ENCODE measurements at regions not wholly inside any gene's neighbourhood (a gene's known extent, or its start where the extent isn't known, plus 50 kb on each side); places are given as distances from the start of the nearest gene placed in this dataset.

- TF ChIP-seq POLR2A (IDR thresholded peaks at IDR 0.05; ENCODE audit: low read depth, low read length) = no peak
- DNase-seq (ENCODE audit: insufficient read length, low spot score) (peak; percentile 63), FAIRE-seq (no peak)
Measured at GRCh38 chr16:85162478-85163277, 50.4 kb upstream of the CIBAR2 start.

DNA sequence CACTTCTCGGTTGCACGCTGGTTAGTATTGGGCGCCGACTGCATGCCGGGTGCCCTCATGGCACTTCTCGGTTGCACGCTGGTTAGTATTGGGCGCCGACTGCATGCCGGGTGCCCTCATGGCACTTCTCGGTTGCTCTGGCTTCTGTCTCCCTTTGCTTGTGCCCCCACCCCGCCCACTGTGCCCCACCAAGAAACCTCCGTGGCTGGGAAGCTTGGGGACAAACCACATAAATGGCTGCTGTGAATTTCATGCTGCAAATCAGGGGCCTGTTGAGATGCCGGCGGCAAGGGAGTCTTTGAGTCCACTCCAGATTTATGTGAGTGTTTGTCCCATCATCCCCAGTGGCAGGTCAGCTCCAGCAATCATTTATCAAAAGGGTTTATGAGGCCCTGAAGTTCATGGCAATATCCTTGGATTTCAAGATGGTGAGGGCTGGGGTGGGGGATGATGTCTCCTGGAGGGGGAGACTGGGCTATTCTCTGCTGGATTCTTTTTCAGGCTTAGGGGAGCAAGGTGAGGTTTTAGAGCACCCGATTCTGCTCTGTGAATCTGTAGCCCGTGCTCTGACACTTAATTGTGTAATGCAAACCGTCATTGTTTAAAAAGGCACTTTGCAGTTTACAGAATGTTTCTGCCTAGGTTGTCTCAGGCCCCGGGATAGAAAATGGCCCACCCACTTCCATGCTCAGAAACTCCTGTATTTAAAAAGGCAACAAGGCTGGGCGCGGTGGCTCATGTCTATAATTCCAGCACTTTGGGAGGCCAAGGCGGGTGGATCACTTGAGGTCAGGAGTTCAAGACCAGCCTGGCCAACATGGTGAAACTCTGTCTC is 51.2 kb upstream of the CIBAR2 start:
- FAIRE-seq = no peak
- TF ChIP-seq POLR2A (IDR thresholded peaks at IDR 0.05; ENCODE audit: low read depth, low read length) = no peak

DNA sequence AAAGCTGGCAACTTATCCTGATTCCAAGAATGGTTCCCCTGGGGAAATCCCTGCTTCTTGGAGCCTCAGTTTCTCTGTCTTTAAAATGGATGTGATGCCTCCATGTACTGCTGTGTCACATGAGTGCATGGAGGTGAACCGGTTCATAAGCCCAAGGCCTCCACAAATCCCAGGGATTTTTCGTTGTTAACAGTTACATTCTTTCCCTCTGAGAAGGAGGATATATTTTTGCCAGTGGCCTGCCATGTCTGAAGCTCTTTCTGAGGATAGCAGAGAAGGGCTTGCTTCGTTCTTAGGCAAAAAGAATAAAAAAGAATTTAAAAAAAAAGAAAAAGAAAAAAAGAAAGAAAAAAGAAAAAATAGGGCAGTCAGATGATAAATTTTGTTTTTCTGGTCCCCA is 52.2 kb upstream of the CIBAR2 start:
- DNase-seq (ENCODE audit: insufficient read length, low spot score) = no peak
- no peak for TF ChIP-seq POLR2A (IDR thresholded peaks at IDR 0.05; ENCODE audit: low read depth, low read length)
- FAIRE-seq = no peak

More for the DNA sequence above, 51.2 kb upstream of the CIBAR2 start:
- DNase-seq (ENCODE audit: insufficient read length, low spot score) = no peak

DNA sequence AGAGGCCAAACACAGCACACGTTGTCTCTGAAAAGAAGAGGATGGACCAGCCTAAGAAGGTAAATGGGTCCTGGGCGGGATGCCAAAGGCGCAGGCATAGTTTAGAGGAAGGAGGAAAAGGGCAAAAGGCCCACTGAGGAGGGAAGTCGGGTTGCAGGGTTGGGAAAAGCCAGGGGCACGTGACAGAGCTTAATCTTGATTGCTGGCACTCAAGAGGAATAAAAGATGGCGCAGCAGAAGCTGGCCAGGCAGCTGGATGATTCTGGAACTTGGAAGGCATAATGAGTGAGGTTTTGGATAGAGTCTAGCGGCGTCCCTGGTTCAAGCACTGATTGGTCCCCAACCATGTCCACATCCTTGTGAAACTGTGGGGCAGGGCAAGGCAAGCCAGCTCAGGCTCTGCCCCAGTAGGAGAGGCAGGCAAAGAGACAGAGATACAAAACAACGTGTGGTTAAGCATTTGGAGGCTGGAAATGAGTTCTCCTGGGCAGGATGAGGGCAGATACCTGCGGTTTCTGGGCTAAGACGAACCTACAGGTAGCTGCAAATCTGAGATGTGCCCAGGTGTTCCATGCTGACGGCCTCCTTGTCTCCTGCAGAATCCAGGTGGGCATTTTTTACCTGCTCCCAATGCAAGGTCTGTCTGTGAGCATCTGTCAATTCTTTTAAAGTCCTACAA is 52.7 kb upstream of the CIBAR2 start:
- no peak for DNase-seq (ENCODE audit: insufficient read length, low spot score)
- TF ChIP-seq POLR2A (IDR thresholded peaks at IDR 0.05; ENCODE audit: low read depth, low read length) = no peak
- no peak for FAIRE-seq

DNA sequence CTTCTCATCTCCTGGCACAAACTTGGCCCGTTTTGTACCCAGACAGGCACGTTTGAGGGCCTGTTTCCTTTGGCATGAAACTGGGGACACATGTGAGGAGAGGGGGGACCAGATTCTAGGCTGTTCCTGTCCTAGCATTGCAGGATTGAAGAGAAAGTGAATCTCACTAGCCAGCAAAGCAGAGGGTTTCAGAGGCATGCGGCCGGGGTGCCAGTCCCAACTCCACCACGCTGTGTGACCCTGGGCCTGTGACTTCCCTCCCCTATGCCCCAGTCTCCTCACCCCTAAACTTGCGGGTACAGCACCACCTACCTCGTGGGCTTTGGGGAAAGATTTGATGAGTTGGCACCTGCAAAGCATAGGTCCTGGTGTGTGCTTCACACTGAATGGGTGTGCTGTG is 53.5 kb upstream of the CIBAR2 start:
- DNase-seq (ENCODE audit: insufficient read length, low spot score) = no peak
- no peak for FAIRE-seq
- no peak for TF ChIP-seq POLR2A (IDR thresholded peaks at IDR 0.05; ENCODE audit: low read depth, low read length)

DNA sequence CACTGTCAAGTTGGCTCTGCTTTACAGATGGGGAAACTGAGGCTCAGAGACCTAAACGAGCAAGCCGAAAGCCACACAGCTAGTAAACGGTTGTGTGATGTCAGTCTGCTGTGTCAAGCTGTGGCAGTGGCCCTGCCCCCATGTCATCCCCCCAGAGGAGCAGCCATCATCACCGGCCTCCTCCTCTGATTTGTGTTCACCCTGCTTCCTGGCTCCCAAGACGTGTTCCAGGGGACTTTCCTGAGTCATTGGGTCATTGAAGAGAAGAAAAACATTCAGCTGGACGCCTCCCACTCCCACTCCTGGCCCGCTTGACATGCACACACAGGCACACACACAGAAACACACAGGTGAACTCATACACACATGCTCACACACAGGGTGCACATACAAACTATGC is 54.0 kb upstream of the CIBAR2 start:
- no peak for TF ChIP-seq POLR2A (IDR thresholded peaks at IDR 0.05; ENCODE audit: low read depth, low read length)
- DNase-seq (ENCODE audit: insufficient read length, low spot score) (peak; percentile 42), FAIRE-seq (no peak)

DNA sequence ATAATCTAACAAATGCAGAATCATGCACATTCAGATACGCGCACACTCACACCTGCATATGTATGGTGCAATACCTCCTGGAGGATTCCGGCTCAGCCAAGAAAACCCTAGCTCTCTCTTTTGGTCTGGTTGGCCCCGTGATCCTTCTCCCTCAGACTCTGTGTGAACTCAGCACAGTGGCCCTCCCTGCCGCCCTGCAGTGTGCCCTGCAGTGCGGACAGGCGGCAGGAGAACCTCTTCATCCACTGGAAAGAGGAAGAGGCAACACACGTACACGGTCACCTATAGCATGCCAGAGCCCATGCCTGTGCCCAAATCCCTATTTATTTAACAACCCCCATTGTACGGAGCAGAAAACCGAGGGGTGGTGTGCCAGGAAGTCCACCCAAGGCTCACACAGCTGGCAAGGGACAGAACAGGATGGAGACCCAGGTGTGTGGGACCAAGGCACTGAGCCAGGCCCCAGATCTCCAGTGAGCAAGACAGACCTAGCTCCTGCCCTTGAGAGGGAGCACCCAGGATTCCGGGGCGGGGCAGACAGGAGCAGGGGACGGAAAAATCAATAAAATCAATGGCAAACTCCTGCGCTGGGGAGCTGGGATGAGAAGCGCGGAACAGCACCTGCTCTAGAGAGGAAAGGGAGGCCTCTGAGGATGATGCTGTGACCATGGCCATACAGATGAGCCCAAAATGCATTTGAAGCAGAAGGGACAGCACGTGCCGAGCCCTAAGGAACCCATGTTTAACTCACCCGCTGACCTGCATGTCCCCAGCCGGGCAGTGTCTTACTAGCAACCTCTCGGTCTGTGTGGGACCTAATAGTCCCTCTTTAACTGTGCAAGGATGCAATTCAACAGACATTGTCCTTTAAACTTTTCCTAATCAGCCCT is 54.7 kb upstream of the CIBAR2 start:
- no peak for FAIRE-seq
- no peak for TF ChIP-seq POLR2A (IDR thresholded peaks at IDR 0.05; ENCODE audit: low read depth, low read length)
- no peak for DNase-seq (ENCODE audit: insufficient read length, low spot score)

DNA sequence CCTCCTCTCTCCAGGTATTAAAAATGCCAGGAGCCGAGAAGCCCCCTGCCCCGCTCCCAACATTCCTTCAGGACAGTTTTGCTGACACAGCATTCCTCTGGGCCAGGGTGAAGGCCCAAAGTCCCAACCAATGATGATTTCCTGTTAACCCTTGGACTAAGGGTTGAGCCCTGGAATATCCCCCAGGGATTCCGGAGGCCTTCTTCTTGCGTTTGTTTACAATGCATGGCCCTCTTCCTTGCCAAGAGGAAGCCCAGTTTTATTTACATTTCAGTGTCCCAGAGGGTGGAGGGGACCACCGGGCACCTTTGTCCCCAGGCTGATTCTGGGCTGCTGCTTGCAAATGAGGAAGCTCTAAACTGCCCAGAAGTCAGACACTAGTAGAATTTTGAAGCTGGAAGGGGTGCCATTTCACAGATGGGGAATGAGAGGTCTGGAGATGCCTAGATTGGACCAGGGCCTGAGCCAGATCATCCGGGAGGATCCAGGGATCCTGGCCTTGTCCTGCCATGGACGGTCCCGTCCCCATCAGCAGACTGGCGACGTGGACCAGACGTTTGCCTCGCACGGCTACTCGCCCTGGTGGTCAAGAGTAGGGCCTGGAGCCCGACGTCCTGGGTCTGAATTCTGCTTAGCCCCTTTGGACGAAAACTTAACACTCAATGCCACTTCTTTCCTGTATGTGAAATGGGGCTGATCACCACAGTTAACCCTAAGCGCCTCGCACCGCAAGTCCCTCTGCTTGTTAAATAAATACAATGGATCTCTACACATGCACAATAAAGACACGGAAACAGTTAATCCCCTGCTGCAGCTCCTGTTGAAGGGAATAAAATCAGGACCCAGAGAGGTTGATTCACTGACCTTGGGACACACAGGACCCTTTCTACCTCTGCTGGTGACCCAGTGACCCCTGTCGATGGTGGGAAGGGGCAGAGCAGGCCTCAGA is 55.6 kb upstream of the CIBAR2 start:
- no peak for TF ChIP-seq POLR2A (IDR thresholded peaks at IDR 0.05; ENCODE audit: low read depth, low read length)
- DNase-seq (ENCODE audit: insufficient read length, low spot score) (no peak), FAIRE-seq (no peak)

- no peak for TF ChIP-seq POLR2A (IDR thresholded peaks at IDR 0.05; ENCODE audit: low read depth, low read length)
- DNase-seq (ENCODE audit: insufficient read length, low spot score) (peak; percentile 91), FAIRE-seq (no peak)
Measured at GRCh38 chr16:85168732-85169256, 56.5 kb upstream of the CIBAR2 start.

DNA sequence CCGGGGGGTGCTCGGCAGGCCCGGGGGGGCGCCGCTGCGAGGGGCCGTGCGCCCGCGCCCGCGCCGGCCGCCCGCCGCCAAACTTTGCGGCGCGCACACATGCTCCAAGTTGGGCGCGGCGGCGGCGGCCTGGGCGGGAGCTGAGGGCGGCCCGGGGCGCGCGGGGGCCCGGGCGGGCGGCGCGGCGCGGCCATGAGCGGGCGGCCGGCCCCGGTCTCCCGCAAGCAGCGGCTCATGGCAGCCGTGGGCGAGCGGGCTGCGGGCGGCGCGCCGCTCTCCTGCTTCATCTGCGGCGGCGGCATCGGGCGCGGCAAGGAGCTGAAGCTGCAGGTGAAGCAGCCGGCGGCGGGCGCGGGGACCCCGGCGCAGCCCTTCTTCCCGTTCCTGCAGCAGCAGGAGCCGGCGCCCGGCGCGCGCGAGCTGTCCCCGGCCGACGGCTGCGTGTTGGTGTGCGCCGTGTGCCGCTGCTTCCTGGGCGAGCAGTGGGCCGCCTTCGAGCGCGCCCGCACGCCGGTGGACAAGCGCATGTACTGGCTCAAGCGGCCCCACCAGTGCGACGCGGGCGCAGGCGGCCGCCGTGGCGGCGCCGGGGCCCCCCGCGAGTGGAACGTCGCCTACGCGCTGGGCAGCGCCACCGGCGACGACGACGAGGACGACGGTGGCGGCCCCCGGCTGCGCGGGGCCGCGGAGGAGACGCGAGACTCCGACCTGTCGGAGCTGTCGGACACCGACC is 57.2 kb upstream of the CIBAR2 start:
- DNase-seq (ENCODE audit: insufficient read length, low spot score) (peak; percentile 42), FAIRE-seq (no peak)

GRCh38 chr16:85170066-85170491 is 57.8 kb upstream of the CIBAR2 start:
- TF ChIP-seq POLR2A (IDR thresholded peaks at IDR 0.05; ENCODE audit: low read depth, low read length) = no peak
- no peak for FAIRE-seq
- DNase-seq (ENCODE audit: insufficient read length, low spot score) = no peak

More for the DNA sequence above, 57.2 kb upstream of the CIBAR2 start:
- TF ChIP-seq POLR2A (IDR thresholded peaks at IDR 0.05; ENCODE audit: low read depth, low read length) = no peak
